ENCODE measurements at regions not wholly inside any gene's neighbourhood (a gene's known extent, or its start where the extent isn't known, plus 50 kb on each side); places are given as distances from the start of the nearest gene placed in this dataset.

DNA sequence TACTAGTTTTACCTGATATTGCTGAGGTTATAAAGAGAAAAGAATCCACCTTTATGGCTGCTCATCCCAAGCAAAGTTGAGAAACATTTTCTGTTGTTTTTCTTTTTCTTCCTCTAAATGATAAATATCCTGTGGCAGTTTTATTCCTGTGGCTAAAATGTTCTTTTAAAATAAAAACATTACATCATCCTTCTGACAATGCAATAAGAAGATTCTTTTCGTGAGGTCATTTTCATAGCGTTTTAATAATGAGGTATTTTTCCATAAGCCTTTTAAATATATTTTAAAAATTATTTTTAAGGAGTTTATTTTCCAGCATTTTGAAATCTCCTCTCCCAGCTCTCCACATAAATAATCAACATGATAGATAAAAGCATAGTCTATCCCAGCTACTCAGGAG, 52.8 kb upstream of the EPB41L3 start:
- no peak for DNase-seq (ENCODE audit: low read depth in 3 of 3)

Data from stimulated activated CD4-positive, alpha-beta T cell treated with anti-CD3 and anti-CD28 coated beads, TNF-alpha, amount 100 ng/mL, for 24 hours (primary cell).